ENCODE measurements at regions not wholly inside any gene's neighbourhood (a gene's known extent, or its start where the extent isn't known, plus 50 kb on each side); places are given as distances from the start of the nearest gene placed in this dataset.
"Not testable (repeated sequence)": the region's sequence is repeated elsewhere in the genome, so short reads cannot be mapped to it uniquely, and the experiment has no call there.

- CTCF ChIA-PET, result no interaction called here
- intact Hi-C loops (cut with micrococcal nuclease), result no loop called here
- no peak overlapping the region for H3K4me2 ChIP-seq (replicated peaks; ENCODE audit: low read depth, low read length, poor library complexity, severe bottlenecking)
- H3K79me2 ChIP-seq (ENCODE audit: control insufficient read depth, insufficient read depth, low read length), result no peaks in the 10 kb centered on the region
- H3K4me3 Mint-ChIP-seq, result no peak overlapping the region
- H3K27ac Mint-ChIP-seq, result no peak overlapping the region
- no peak for ATAC-seq (ENCODE audit: low read depth)
- POLR2A ChIA-PET, result no interaction called here
- peaks cover 0 to 2% of the 10 kb centered on the region in 2 donors for H3K4me1 ChIP-seq (ENCODE audit: control insufficient read depth in 2 of 2, insufficient read depth in 2 of 2, low read length in 2 of 2)
- H3K9me3 Mint-ChIP-seq (ENCODE audit: insufficient read depth), result no peaks in the 10 kb centered on the region
- no peak overlapping the region for H3K27ac ChIP-seq (ENCODE audit: low read length in 2 of 2)
- no peaks in the 10 kb centered on the region for H4K20me1 ChIP-seq (ENCODE audit: control insufficient read depth, insufficient read depth, low read length, poor library complexity, severe bottlenecking)
- peaks cover 3% of the 10 kb centered on the region for H3K27me3 Mint-ChIP-seq
- H3K4me3 ChIP-seq (ENCODE audit: control extremely low read depth in 1 of 5, extremely low read depth in 1 of 5, insufficient read depth in 1 of 5, low read depth in 2 of 5, low read length in 4 of 5), result no peak overlapping the region
- DNase-seq, result no peak
- H3K9me3 ChIP-seq (ENCODE audit: control extremely low read depth in 1 of 3, control insufficient read depth in 2 of 3, insufficient read depth in 1 of 3, low read length in 2 of 3), result peaks cover 0 to 8% (median 0%) of the 10 kb centered on the region in 3 donors
- H3K9ac ChIP-seq (ENCODE audit: low read length), result no peak overlapping the region
- no CpG with 5 or more reads among the region's 2 CpGs for WGBS (ENCODE audit: insufficient coverage)
- no peaks in the 10 kb centered on the region for H3K36me3 ChIP-seq (replicated peaks in 1 of 2; ENCODE audit: control extremely low read depth in 1 of 2, control insufficient read depth in 1 of 2, extremely low read depth in 1 of 2, insufficient read depth in 2 of 2, low read length in 1 of 2)
- TF ChIP-seq EZH2 (IDR thresholded peaks at IDR 0.05; ENCODE audit: borderline replicate concordance, insufficient read depth, low read depth, low read length, poor library complexity, severe bottlenecking), result no peak
- TF ChIP-seq CTCF (IDR thresholded peaks at IDR 0.05), result no peak
- no peaks in the 10 kb centered on the region for H3K4me1 Mint-ChIP-seq
- H3K27me3 ChIP-seq (replicated peaks in 1 of 4; ENCODE audit: control extremely low read depth in 1 of 4, control insufficient read depth in 3 of 4, insufficient read depth in 4 of 4, low read length in 3 of 4), result peaks cover 0 to 6% (median 0%) of the 10 kb centered on the region in 4 experiments
- no peak overlapping the region for H2AFZ ChIP-seq (ENCODE audit: insufficient read depth, low read depth, low read length, poor library complexity, severe bottlenecking)
These were observed 103.1 kb upstream of the PLEKHG1 start for GRCh38 chr6:150496629-150497028.

GRCh38 chr6:150499882-150500312 is 99.8 kb upstream of the PLEKHG1 start:
- Histone ChIP-seq H4K20me1 (ENCODE audit: control insufficient read depth, insufficient read depth, low read length, poor library complexity, severe bottlenecking) (no peaks in the 10 kb centered on the region), H3K4me3 (ENCODE audit: control extremely low read depth in 1 of 5, extremely low read depth in 1 of 5, insufficient read depth in 1 of 5, low read depth in 2 of 5, low read length in 4 of 5) (no peak overlapping the region), H3K9ac (ENCODE audit: low read length) (no peak overlapping the region), H3K4me1 (ENCODE audit: control insufficient read depth in 2 of 2, insufficient read depth in 2 of 2, low read length in 2 of 2) (no peaks in the 10 kb centered on the region), H3K79me2 (ENCODE audit: control insufficient read depth, insufficient read depth, low read length) (no peaks in the 10 kb centered on the region), H3K9me3 (ENCODE audit: control extremely low read depth in 1 of 3, control insufficient read depth in 2 of 3, insufficient read depth in 1 of 3, low read length in 2 of 3) (no peaks in the 10 kb centered on the region), H3K4me2 (replicated peaks; ENCODE audit: low read depth, low read length, poor library complexity, severe bottlenecking) (no peak overlapping the region), H2AFZ (ENCODE audit: insufficient read depth, low read depth, low read length, poor library complexity, severe bottlenecking) (no peak overlapping the region), H3K27ac (ENCODE audit: low read length in 2 of 2) (no peak overlapping the region), H3K36me3 (replicated peaks in 1 of 2; ENCODE audit: control extremely low read depth in 1 of 2, control insufficient read depth in 1 of 2, extremely low read depth in 1 of 2, insufficient read depth in 2 of 2, low read length in 1 of 2) (no peaks in the 10 kb centered on the region), H3K27me3 (replicated peaks in 1 of 4; ENCODE audit: control extremely low read depth in 1 of 4, control insufficient read depth in 3 of 4, insufficient read depth in 4 of 4, low read length in 3 of 4) (peaks cover 0 to 6% (median 0%) of the 10 kb centered on the region in 4 experiments)
- Mint-ChIP-seq H3K9me3 (ENCODE audit: insufficient read depth) (no peaks in the 10 kb centered on the region), H3K4me3 (no peak overlapping the region), H3K27me3 (peaks cover 3% of the 10 kb centered on the region), H3K4me1 (no peaks in the 10 kb centered on the region), H3K27ac (no peak overlapping the region)
- no CpG with 5 or more reads among the region's 3 CpGs for WGBS (ENCODE audit: insufficient coverage)
- DNase-seq (no peak), ATAC-seq (ENCODE audit: low read depth) (no peak)
- ChIA-PET POLR2A (no interaction called here), CTCF (interaction anchor here (0.6 to 1.7 kb wide), 3 partner anchors 81 to 315 kb away, joined by 3 to 4 read pairs (median 3); no protein-coding TSS in a partner anchor)
- TF ChIP-seq EZH2 (IDR thresholded peaks at IDR 0.05; ENCODE audit: borderline replicate concordance, insufficient read depth, low read depth, low read length, poor library complexity, severe bottlenecking), result no peak
- no peak for TF ChIP-seq CTCF (IDR thresholded peaks at IDR 0.05)
- intact Hi-C loops (cut with micrococcal nuclease), result no loop called here

- H3K27me3 ChIP-seq (replicated peaks in 1 of 4; ENCODE audit: control extremely low read depth in 1 of 4, control insufficient read depth in 3 of 4, insufficient read depth in 4 of 4, low read length in 3 of 4); H3K4me2 ChIP-seq (replicated peaks; ENCODE audit: low read depth, low read length, poor library complexity, severe bottlenecking); H3K4me1 ChIP-seq (ENCODE audit: control insufficient read depth in 2 of 2, insufficient read depth in 2 of 2, low read length in 2 of 2); H3K9me3 Mint-ChIP-seq (ENCODE audit: insufficient read depth); H3K27ac Mint-ChIP-seq; H4K20me1 ChIP-seq (ENCODE audit: control insufficient read depth, insufficient read depth, low read length, poor library complexity, severe bottlenecking); CTCF ChIA-PET; DNase-seq; ATAC-seq (ENCODE audit: low read depth); H3K27ac ChIP-seq (ENCODE audit: low read length in 2 of 2); H3K4me3 Mint-ChIP-seq; intact Hi-C loops (cut with micrococcal nuclease); H3K36me3 ChIP-seq (replicated peaks in 1 of 2; ENCODE audit: control extremely low read depth in 1 of 2, control insufficient read depth in 1 of 2, extremely low read depth in 1 of 2, insufficient read depth in 2 of 2, low read length in 1 of 2); H3K4me3 ChIP-seq (ENCODE audit: control extremely low read depth in 1 of 5, extremely low read depth in 1 of 5, insufficient read depth in 1 of 5, low read depth in 2 of 5, low read length in 4 of 5); H3K9ac ChIP-seq (ENCODE audit: low read length); H2AFZ ChIP-seq (ENCODE audit: insufficient read depth, low read depth, low read length, poor library complexity, severe bottlenecking); H3K4me1 Mint-ChIP-seq; H3K9me3 ChIP-seq (ENCODE audit: control extremely low read depth in 1 of 3, control insufficient read depth in 2 of 3, insufficient read depth in 1 of 3, low read length in 2 of 3); H3K27me3 Mint-ChIP-seq; H3K79me2 ChIP-seq (ENCODE audit: control insufficient read depth, insufficient read depth, low read length); POLR2A ChIA-PET: not testable (repeated sequence)
- whole genome bisulfite sequencing (ENCODE audit: insufficient coverage), result 75% methylated on average over 1 of the region's 2 CpGs
These were observed 99.1 kb upstream of the PLEKHG1 start for GRCh38 chr6:150500568-150500967.

Data from B cell (primary cell).